Karpas-422 (cell line): ENCODE measurements at regions not wholly inside any gene's neighbourhood (a gene's known extent, or its start where the extent isn't known, plus 50 kb on each side); places are given as distances from the start of the nearest gene placed in this dataset.
"Not testable (repeated sequence)": the region's sequence is repeated elsewhere in the genome, so short reads cannot be mapped to it uniquely, and the experiment has no call there.

Source experiments
- DNase-seq: peaks from one replicate; pipeline ENCODE4 v3.0.0-alpha.2; 2015
- H2AFZ ChIP-seq: fragments of 200-600 bp; sonication (generic); 2 replicates; pipeline ENCODE4 v1.6.1; 2014; ENCODE audit warnings: antibody characterized with exemption, low read length, mixed read lengths
- H3K27ac ChIP-seq: fragments of 200-600 bp; sonication (generic); 2 replicates; pipeline ENCODE4 v1.5.1; 2014; ENCODE audit warnings: mild to moderate bottlenecking, low read length, moderate library complexity
- H3K27me3 ChIP-seq: fragments of 200-600 bp; sonication (generic); 2 replicates; pipeline ENCODE4 v1.6.1; 2014; ENCODE audit warnings: low read length, mixed read lengths
- H3K36me3 ChIP-seq: fragments of 200-600 bp; sonication (generic); 2 replicates; pipeline ENCODE4 v1.6.1; 2014; ENCODE audit warnings: low read length, mixed read lengths; ENCODE audit not compliant: insufficient read depth
- H3K4me1 ChIP-seq: fragments of 200-600 bp; sonication (generic); 2 replicates; pipeline ENCODE4 v1.6.1; 2014; ENCODE audit warnings: mild to moderate bottlenecking, low read length, mixed read lengths
- H3K4me2 ChIP-seq: fragments of 200-600 bp; sonication (generic); 2 replicates; pipeline ENCODE4 v1.6.1; 2014; ENCODE audit warnings: low read length, low read depth, mild to moderate bottlenecking; ENCODE audit not compliant: poor library complexity, severe bottlenecking
- H3K4me3 ChIP-seq: fragments of 200-600 bp; sonication (generic); 2 replicates; pipeline ENCODE4 v1.5.1; 2014; ENCODE audit warnings: mild to moderate bottlenecking, antibody characterized with exemption, low read length, mixed read lengths
- H3K79me2 ChIP-seq: fragments of 200-600 bp; sonication (generic); 2 replicates; pipeline ENCODE4 v1.6.1; 2014; ENCODE audit warnings: mild to moderate bottlenecking, low read length, mixed read lengths
- H3K9ac ChIP-seq: fragments of 200-600 bp; sonication (generic); 2 replicates; pipeline ENCODE4 v1.6.0; 2014; ENCODE audit warnings: low read length
- H3K9me2 ChIP-seq: fragments of 200-600 bp; sonication (generic), shearing (Covaris generic); replicated peaks from 2 replicates; pipeline ENCODE4 v1.6.0; 2014; ENCODE audit warnings: mild to moderate bottlenecking, low read length, moderate library complexity; ENCODE audit not compliant: insufficient read depth
- H3K9me3 ChIP-seq: fragments of 300-700, 200-600 bp; sonication (generic); 2 replicates; pipeline ENCODE4 v1.6.1; 2014; ENCODE audit warnings: low read length, mixed read lengths
- H4K20me1 ChIP-seq: fragments of 200-600 bp; sonication (generic); 2 replicates; pipeline ENCODE4 v1.6.1; 2014; ENCODE audit warnings: mild to moderate bottlenecking, antibody characterized with exemption, low read length, low read depth; ENCODE audit not compliant: insufficient read depth

DNA sequence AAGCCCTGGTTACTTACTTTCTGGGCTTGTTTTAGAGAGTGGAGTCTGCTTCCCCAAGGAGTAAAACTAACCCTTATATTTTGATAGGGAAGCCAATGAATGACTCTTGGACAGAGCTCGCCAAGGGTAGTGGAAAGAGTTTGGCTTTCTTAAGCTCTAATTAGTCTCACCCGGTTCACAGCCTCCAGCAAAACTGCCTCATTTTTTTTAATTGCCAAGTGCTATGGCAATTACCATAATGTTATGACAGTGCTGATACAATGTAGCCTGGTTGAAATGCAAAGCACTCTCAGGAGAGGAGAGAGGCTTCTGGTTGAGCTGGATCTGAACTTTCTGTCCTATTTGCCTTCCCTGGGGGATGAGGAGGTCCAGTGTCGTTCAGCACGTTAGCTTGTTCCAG lies 376.1 kb upstream of the CHRM2 start:
- no peak overlapping the region for H2AFZ ChIP-seq
- H3K9me3 ChIP-seq: no peaks in the 10 kb centered on the region
- H3K79me2 ChIP-seq: no peaks in the 10 kb centered on the region
- no peak overlapping the region for H3K4me3 ChIP-seq
- no peaks in the 10 kb centered on the region for H3K4me1 ChIP-seq
- no peak overlapping the region for H3K27ac ChIP-seq
- no peaks in the 10 kb centered on the region for H3K9me2 ChIP-seq
- H4K20me1 ChIP-seq: no peaks in the 10 kb centered on the region
- H3K4me2 ChIP-seq: no peak overlapping the region
- no peaks in the 10 kb centered on the region for H3K27me3 ChIP-seq
- H3K9ac ChIP-seq: no peak overlapping the region
- no peaks in the 10 kb centered on the region for H3K36me3 ChIP-seq
- no peak for DNase-seq

DNA sequence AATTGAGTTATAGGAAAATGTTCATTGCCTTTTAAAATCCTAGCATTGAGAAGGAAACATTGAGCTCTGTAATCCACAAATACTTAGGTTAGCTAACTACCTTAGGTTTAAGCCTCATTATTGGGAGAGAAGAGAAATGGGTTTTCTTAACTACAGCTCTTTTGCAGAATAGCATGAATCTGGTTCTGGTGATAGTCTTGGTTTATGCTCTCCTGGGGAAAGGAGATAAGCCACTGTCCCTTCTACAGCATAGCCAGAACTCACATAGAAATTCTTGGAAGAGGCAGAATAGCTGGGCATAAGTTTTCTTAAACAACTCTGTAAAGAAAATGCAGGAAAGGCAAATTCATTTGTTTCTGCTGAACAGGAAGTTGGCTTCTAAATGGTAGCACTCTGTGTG lies 378.6 kb upstream of the CHRM2 start:
- Histone ChIP-seq H3K27me3 (no peaks in the 10 kb centered on the region), H4K20me1 (no peaks in the 10 kb centered on the region), H3K9me2 (no peaks in the 10 kb centered on the region), H3K4me3 (no peak overlapping the region), H3K79me2 (no peaks in the 10 kb centered on the region), H3K9me3 (no peaks in the 10 kb centered on the region), H3K27ac (no peak overlapping the region), H3K36me3 (no peaks in the 10 kb centered on the region), H3K4me2 (no peak overlapping the region), H2AFZ (no peak overlapping the region), H3K4me1 (no peaks in the 10 kb centered on the region), H3K9ac (no peak overlapping the region)
- DNase-seq: no peak

DNA sequence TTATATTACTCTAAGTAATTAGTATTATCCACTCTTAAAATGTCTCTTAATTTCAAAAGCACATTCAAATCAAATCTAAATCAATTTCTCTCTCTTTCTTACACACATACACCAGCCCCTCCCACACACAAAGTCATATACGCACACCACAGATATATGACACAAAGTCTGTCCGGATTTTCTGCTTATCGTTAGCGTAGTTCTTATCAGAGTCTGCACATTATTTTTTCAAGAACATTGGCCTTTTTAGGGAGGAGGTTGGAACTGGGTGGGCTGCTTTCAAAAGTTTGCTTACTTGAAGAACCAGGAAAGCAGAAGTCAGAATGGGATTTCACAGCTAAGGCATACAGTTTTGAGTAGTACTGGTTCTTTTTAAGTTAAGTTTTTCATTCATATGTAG lies 387.6 kb upstream of the CHRM2 start:
- H4K20me1 ChIP-seq: no peaks in the 10 kb centered on the region
- no peaks in the 10 kb centered on the region for H3K79me2 ChIP-seq

DNA sequence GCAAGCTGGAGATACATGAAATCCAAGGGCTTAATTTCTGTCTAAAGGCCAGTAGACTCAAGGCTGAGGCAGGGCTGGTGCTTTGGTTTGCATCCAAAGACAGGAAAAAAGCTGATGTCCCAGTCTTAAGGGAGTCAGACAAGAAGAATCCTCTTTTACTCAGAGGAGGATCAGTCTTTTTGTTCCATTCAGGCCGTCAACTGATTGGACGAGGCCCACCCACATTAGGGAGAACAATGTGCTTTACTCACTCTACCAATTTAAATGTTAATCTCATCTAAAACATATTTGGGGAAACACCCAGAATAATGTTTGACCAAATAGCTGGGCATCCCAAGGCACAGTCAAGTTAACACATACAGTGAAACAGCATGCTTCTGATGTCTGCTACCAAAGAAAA lies 388.5 kb upstream of the CHRM2 start:
- no peak overlapping the region for H3K9ac ChIP-seq
- H3K9me2 ChIP-seq: no peaks in the 10 kb centered on the region
- H3K27me3 ChIP-seq: no peaks in the 10 kb centered on the region
- no peak overlapping the region for H3K27ac ChIP-seq
- no peak for DNase-seq
- no peaks in the 10 kb centered on the region for H3K79me2 ChIP-seq
- no peak overlapping the region for H3K4me2 ChIP-seq
- no peak overlapping the region for H2AFZ ChIP-seq
- no peaks in the 10 kb centered on the region for H3K9me3 ChIP-seq
- no peaks in the 10 kb centered on the region for H3K4me1 ChIP-seq
- no peak overlapping the region for H3K4me3 ChIP-seq
- H4K20me1 ChIP-seq: no peaks in the 10 kb centered on the region
- H3K36me3 ChIP-seq: no peaks in the 10 kb centered on the region

More for the DNA sequence above, 387.6 kb upstream of the CHRM2 start:
- no peak overlapping the region for H3K4me3 ChIP-seq
- H3K27ac ChIP-seq: no peak overlapping the region
- H3K9me3 ChIP-seq: no peaks in the 10 kb centered on the region
- H3K9me2 ChIP-seq: no peaks in the 10 kb centered on the region
- H3K36me3 ChIP-seq: no peaks in the 10 kb centered on the region
- no peak overlapping the region for H3K9ac ChIP-seq
- H3K27me3 ChIP-seq: no peaks in the 10 kb centered on the region
- no peak overlapping the region for H2AFZ ChIP-seq
- no peak overlapping the region for H3K4me2 ChIP-seq
- no peaks in the 10 kb centered on the region for H3K4me1 ChIP-seq
- no peak for DNase-seq

DNA sequence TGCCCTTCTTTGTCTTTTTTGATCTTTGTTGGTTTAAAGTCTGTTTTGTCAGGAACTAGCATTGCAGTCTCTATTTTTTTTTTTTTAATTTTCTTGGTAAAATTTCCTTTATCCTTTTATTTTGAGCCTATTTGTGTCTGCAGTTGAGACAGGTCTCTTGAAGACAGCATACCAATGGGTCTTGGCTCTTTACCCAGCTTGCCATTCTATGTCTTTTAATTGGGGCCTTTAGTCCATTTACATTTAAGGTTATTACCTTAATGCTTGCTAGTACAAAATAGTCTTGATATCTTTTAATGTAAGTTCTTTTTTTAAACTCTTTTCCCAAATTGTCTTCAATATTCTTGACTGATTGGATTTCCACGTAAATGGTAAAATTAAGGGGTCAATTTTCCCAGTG lies 398.3 kb upstream of the CHRM2 start:
- Histone ChIP-seq H3K36me3 (no peaks in the 10 kb centered on the region), H3K27ac (no peak overlapping the region), H4K20me1 (no peaks in the 10 kb centered on the region), H3K27me3 (no peaks in the 10 kb centered on the region), H3K9me2 (no peaks in the 10 kb centered on the region), H3K4me1 (no peaks in the 10 kb centered on the region), H3K4me2 (no peak overlapping the region), H3K4me3 (no peak overlapping the region), H3K79me2 (no peaks in the 10 kb centered on the region), H2AFZ (no peak overlapping the region), H3K9ac (no peak overlapping the region), H3K9me3 (peaks cover 13% of the 10 kb centered on the region; the same call in 1 of the 2 replicates)
- DNase-seq: no peak

DNA sequence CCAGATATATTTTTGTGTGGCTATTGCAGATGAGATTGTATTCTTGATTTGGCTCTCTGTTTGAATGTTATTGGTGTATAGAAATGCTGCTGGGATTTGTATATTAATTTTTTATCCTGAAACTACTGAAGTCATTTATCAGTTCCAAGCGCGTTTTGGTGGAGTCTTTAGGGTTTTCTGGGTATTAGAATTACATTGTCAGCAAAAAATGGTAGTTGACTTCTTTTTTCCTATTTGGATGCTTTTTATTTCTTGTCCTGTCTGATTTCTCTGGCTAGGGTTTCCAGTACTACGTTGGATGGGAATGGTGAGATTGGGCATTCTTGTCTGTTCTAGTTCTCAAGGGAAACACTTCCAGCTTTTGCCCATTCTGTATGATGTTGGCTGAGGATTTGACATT lies 415.5 kb upstream of the CHRM2 start:
- H3K79me2 ChIP-seq: no peaks in the 10 kb centered on the region
- H3K27me3 ChIP-seq: no peaks in the 10 kb centered on the region
- no peak for DNase-seq
- H4K20me1 ChIP-seq: no peaks in the 10 kb centered on the region
- no peak overlapping the region for H3K9ac ChIP-seq
- no peaks in the 10 kb centered on the region for H3K9me3 ChIP-seq
- H3K4me2 ChIP-seq: no peak overlapping the region
- no peaks in the 10 kb centered on the region for H3K4me1 ChIP-seq
- H3K27ac ChIP-seq: no peak overlapping the region
- H3K36me3 ChIP-seq: no peaks in the 10 kb centered on the region
- no peaks in the 10 kb centered on the region for H3K9me2 ChIP-seq
- H2AFZ ChIP-seq: no peak overlapping the region
- H3K4me3 ChIP-seq: no peak overlapping the region

DNA sequence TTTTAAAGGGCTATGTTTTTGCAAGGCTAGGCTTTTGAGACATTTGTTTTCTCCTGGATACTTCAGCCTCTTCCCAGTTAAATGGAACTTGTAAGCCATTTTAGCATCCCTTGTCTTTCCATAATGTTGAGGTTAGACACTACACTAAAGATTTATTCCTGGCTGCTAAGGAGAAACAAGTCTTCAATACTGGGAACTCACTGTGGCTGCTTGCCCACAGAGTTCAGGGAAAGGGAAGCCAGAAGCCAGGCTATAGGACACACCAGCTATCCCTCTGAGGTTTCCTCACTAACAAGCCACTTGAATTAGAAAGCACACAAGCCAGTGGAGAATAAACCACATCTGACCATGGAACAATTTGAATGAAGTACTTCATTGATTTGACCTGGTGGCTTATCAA lies 421.7 kb upstream of the CHRM2 start:
- Histone ChIP-seq H3K9me2 (no peaks in the 10 kb centered on the region), H2AFZ (no peak overlapping the region), H3K36me3 (no peaks in the 10 kb centered on the region), H3K79me2 (no peaks in the 10 kb centered on the region), H4K20me1 (no peaks in the 10 kb centered on the region), H3K27ac (no peak overlapping the region), H3K9me3 (no peaks in the 10 kb centered on the region), H3K27me3 (no peaks in the 10 kb centered on the region), H3K4me3 (no peak overlapping the region), H3K4me1 (no peaks in the 10 kb centered on the region), H3K9ac (no peak overlapping the region), H3K4me2 (no peak overlapping the region)
- no peak for DNase-seq

DNA sequence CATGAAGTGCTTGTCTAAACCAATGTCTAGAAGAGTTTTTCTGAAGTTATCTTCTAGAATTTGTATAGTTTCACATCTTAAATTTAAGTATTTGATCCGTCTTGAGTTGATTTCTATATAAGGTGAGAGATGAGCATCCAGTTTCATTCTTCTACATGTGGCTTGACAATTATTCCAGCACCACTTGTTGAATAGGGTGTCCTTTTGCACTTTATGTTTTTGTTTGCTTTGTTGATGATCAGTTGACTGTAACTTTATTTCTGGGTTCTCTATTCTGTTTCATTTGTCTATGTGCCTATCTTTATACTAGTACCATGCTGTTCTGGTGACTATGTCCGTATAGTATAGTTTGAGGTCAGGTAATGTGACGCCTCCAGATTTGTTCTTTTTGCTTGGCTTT lies 426.6 kb upstream of the CHRM2 start:
- Histone ChIP-seq H3K4me2 (no peak overlapping the region), H3K4me1 (no peaks in the 10 kb centered on the region), H3K4me3 (no peak overlapping the region), H3K27me3 (no peaks in the 10 kb centered on the region), H3K9me3 (no peaks in the 10 kb centered on the region), H3K79me2 (no peaks in the 10 kb centered on the region), H3K9me2 (no peaks in the 10 kb centered on the region), H3K9ac (no peak overlapping the region), H3K27ac (no peak overlapping the region), H2AFZ (no peak overlapping the region), H3K36me3 (no peaks in the 10 kb centered on the region), H4K20me1 (no peaks in the 10 kb centered on the region)
- no peak for DNase-seq

DNA sequence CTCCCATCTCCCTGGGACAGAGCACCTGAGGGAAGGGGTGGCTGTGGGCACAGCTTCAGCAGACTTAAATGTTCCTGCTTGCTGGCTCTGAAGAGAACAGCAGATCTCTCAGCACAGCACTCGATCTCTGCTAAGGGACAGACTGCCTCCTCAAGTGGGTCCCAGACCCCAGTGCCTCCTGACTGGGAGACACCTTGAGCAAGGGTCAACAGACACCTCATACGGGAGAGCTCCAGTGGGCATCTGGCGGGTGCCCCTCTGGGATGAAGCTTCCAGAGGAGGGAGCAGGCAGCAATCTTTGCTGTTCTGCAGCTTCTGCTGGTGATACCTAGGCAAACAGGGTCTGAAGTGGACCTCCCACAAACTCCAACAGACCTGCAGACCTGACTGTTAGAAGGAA lies 436.7 kb upstream of the CHRM2 start:
- not testable (repeated sequence) for H3K27ac ChIP-seq, DNase-seq, H3K4me1 ChIP-seq, H3K9me2 ChIP-seq, H3K4me3 ChIP-seq, H3K79me2 ChIP-seq, H3K9ac ChIP-seq, H3K27me3 ChIP-seq, H3K36me3 ChIP-seq, H3K9me3 ChIP-seq, H4K20me1 ChIP-seq, H2AFZ ChIP-seq, H3K4me2 ChIP-seq
